ENCODE measurements at regions not wholly inside any gene's neighbourhood (a gene's known extent, or its start where the extent isn't known, plus 50 kb on each side); places are given as distances from the start of the nearest gene placed in this dataset.
"Not testable (repeated sequence)": the region's sequence is repeated elsewhere in the genome, so short reads cannot be mapped to it uniquely, and the experiment has no call there.

GRCh38 chr6:168182908-168183612 lies 104.0 kb upstream of the FRMD1 start:
- DNase-seq (ENCODE audit: low spot score) = no peak
- in situ Hi-C loops (cut with HindIII; ENCODE audit: low sequenced_read_pairs) = no loop called here

- DNase-seq (ENCODE audit: low spot score) = no peak
- in situ Hi-C loops (cut with HindIII; ENCODE audit: low sequenced_read_pairs) = no loop called here
Observed at GRCh38 chr6:168182366-168182765, 103.4 kb upstream of the FRMD1 start.

- in situ Hi-C loops (cut with HindIII; ENCODE audit: low sequenced_read_pairs) = no loop called here
- DNase-seq (ENCODE audit: low spot score) = no peak
Observed at GRCh38 chr6:168181876-168182275, 102.9 kb upstream of the FRMD1 start.

GRCh38 chr6:168181316-168181715 lies 102.3 kb upstream of the FRMD1 start:
- DNase-seq (ENCODE audit: low spot score) = no peak
- in situ Hi-C loops (cut with HindIII; ENCODE audit: low sequenced_read_pairs) = no loop called here

- in situ Hi-C loops (cut with HindIII; ENCODE audit: low sequenced_read_pairs) = no loop called here
- DNase-seq (ENCODE audit: low spot score) = no peak
Observed at GRCh38 chr6:168180548-168181011, 101.6 kb upstream of the FRMD1 start.

- in situ Hi-C loops (cut with HindIII; ENCODE audit: low sequenced_read_pairs) = no loop called here
- no peak for DNase-seq (ENCODE audit: low spot score)
Observed at GRCh38 chr6:168179702-168180382, 100.8 kb upstream of the FRMD1 start.

- in situ Hi-C loops (cut with HindIII; ENCODE audit: low sequenced_read_pairs) = no loop called here
- DNase-seq (ENCODE audit: low spot score) = no peak
Observed at GRCh38 chr6:168179133-168179532, 100.1 kb upstream of the FRMD1 start.

- in situ Hi-C loops (cut with HindIII; ENCODE audit: low sequenced_read_pairs) = no loop called here
- DNase-seq (ENCODE audit: low spot score) = no peak
Observed at GRCh38 chr6:168177103-168177891, 98.3 kb upstream of the FRMD1 start.

- in situ Hi-C loops (cut with HindIII; ENCODE audit: low sequenced_read_pairs) = no loop called here
- no peak for DNase-seq (ENCODE audit: low spot score)
Observed at GRCh38 chr6:168171673-168172353, 92.8 kb upstream of the FRMD1 start.

- in situ Hi-C loops (cut with HindIII; ENCODE audit: low sequenced_read_pairs) = no loop called here
- DNase-seq (ENCODE audit: low spot score) = no peak
Observed at GRCh38 chr6:168170841-168171601, 92.0 kb upstream of the FRMD1 start.

GRCh38 chr6:168169624-168170023 lies 90.6 kb upstream of the FRMD1 start:
- in situ Hi-C loops (cut with HindIII; ENCODE audit: low sequenced_read_pairs) = no loop called here
- DNase-seq (ENCODE audit: low spot score) = no peak

GRCh38 chr6:168168936-168169335 lies 89.9 kb upstream of the FRMD1 start:
- not testable (repeated sequence) for DNase-seq (ENCODE audit: low spot score)

GRCh38 chr6:168168330-168168729 lies 89.3 kb upstream of the FRMD1 start:
- DNase-seq (ENCODE audit: low spot score); in situ Hi-C loops (cut with HindIII; ENCODE audit: low sequenced_read_pairs): not testable (repeated sequence)

More at GRCh38 chr6:168168936-168169335, 89.9 kb upstream of the FRMD1 start:
- in situ Hi-C loops (cut with HindIII; ENCODE audit: low sequenced_read_pairs) = not testable (repeated sequence)

- no peak for DNase-seq (ENCODE audit: low spot score)
- in situ Hi-C loops (cut with HindIII; ENCODE audit: low sequenced_read_pairs) = no loop called here
Observed at GRCh38 chr6:168167431-168168315, 88.7 kb upstream of the FRMD1 start.

GRCh38 chr6:168166627-168167026 lies 87.6 kb upstream of the FRMD1 start:
- in situ Hi-C loops (cut with HindIII; ENCODE audit: low sequenced_read_pairs) = no loop called here
- no peak for DNase-seq (ENCODE audit: low spot score)

- in situ Hi-C loops (cut with HindIII; ENCODE audit: low sequenced_read_pairs) = no loop called here
- DNase-seq (ENCODE audit: low spot score) = no peak
Observed at GRCh38 chr6:168165891-168166290, 86.9 kb upstream of the FRMD1 start.

- no peak for DNase-seq (ENCODE audit: low spot score)
- in situ Hi-C loops (cut with HindIII; ENCODE audit: low sequenced_read_pairs) = no loop called here
Observed at GRCh38 chr6:168165373-168165772, 86.4 kb upstream of the FRMD1 start.

Measured in G401 (cell line).